Activated T-helper 1 cell treated with anti-CD3 and anti-CD28 coated beads, Interleukin-2, amount 50 U/mL, for 16 hours (primary cell): ENCODE measurements at regions not wholly inside any gene's neighbourhood (a gene's known extent, or its start where the extent isn't known, plus 50 kb on each side); places are given as distances from the start of the nearest gene placed in this dataset.

Source experiments
- DNase-seq, 2 donors: peaks; one replicate each; pipeline ENCODE4 v3.0.0-alpha.2; 2020; ENCODE audit warnings: low read depth in 1 of 2, low spot score in 1 of 2

GRCh38 chr12:98329589-98329988 is 185.8 kb upstream of the TMPO start:
- no peak for DNase-seq

DNA sequence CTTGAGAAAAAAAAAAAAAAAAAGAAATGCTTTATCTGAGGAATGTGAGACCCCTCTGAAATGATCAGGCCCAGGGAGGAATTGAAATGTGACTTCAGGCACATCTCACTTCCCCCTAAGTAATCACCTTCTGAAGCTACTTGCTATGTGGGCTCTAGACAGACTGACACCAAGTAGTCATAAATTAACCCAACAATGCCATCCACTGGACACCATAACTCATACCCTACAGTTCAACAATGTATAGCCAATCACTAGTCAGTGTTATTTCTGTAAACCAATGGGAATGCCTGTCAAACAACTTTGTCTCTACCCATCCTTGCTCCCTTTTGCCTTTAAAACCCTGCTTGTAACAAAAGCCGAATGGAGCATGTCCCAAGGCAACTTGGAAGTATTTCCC is 182.7 kb upstream of the TMPO start:
- no peak for DNase-seq

DNA sequence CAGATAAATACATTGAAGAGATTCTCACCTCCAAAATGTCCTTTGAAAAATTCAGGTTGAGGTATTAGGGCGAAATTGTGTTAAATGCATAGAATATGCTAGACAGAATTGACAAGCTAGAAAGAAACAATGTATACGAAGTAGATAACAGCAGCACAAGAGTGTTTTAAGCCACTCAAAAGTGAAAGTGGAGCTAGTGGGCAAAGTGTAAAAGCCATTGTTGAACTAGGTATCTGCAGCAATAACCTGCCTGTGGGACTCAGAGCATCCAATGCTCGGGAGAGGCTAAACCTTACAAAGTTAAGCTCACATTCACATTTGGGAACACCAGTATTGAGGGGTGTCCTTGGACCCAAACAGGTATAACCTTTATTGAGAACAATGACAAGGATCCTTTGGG is 180.6 kb upstream of the TMPO start:
- no peak for DNase-seq

DNA sequence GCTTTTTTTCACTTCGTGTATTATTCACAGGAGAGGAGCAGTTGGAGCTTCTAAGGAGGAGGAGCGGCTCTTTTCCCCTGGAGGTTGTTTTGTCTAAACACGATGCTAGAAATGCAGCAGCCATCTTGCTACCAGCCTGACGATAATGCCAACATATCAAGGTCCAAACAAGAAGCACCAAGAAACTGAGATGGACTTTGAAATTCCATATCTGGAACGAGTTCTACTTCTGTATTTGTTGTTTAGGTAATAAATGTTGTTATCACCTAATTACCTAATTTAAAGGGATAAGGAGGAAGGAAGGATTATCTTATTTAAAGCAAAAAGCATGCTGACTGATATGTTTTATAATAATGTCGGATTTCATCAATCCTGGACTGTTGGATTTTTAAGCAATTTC is 174.4 kb upstream of the TMPO start:
- no peak for DNase-seq

- DNase-seq, result no peak
These were observed 173.7 kb upstream of the TMPO start for GRCh38 chr12:98341732-98342131.

DNA sequence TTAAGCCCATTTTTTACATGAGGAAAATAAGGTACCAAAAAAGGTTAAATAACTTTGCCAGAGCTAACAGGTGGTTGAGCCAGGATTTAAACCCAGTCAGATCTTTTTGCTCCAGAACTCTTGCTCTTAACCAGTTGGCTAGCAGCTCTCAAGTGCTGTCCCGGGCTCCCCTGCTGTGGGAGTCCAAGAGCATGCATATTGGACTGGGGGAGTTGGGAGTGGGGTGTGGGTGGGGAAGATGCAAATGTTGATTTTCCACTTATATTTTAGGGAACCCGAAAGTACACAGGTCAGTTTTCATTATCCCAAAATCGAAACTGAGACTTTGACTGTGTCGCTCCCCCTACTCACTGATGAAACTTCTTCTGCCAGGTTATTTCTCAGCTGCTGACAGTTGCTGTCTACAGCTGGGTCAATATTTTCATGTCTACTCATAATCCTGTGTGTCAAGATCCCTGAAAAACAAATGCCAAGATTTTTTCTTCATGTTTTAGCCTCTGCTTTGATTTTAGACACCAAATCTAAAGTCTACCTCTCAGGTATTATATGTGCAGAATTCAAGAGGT is 172.3 kb upstream of the TMPO start:
- DNase-seq, result no peak

DNA sequence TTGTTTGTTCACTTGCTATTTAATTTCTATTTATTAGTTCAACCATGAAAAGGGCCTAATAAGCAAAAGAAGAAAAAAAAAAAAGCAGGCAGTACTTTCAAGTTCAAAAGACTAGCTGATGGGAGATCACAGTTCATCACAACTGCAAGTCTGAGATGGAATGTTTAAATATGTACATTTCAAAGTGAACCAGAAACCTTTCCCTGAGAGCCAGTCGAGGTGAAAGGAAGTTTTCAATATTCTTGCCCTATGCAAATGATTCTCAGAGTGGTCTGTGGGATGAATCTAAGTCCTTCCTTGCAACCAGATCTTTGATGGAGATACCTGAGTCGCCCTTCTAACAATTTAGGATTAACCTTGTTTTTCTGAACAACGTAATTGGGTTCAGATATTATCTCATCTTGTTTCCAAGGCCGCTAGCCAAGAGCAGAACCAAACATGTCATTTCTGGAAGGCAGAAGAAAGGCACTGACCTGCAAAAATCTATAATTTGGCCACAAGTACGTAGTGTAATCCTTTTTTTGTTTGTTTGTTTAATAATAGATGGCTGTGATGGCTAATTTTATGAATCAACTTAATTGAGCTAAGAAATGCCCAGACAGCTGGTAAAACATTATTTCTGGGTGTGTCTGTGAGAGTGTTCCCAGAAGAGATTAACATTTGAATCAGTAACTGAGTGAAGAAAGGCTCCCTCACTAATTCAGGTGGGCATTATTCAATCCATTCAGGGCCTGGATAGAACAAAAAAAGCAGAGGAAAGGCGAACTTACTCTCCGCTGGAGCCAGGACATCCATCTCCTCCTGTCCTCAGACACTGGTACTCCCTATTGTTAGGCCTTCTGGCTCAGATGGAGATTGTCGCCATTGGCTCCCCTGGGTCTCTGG is 171.1 kb upstream of the TMPO start:
- no peak for DNase-seq

DNA sequence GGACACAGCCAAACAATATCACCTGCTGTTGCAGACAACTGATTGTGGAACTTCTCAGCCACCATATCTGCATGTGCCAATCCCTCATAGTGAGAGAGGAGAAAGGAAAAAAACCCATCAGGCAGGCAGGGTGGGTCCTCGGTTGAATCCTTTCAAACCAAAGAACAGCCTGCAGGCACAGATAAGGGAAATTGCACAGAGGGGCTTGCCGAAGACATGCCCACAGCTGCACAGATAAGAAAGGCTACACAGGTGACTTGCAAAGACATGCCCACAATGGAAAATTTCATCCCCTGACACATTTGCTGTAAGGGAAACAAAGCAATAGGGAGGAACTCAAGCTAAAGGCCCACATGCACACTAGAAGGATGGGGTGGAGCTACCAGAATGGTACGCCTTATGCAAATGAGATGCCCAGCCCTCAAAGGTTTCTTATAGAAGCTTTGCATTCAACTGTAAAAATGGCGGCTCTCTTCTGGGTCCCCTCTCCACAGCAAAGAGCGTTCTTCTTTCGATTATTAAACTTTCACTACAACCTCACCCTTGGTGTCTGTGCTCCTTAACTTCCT is 170.0 kb upstream of the TMPO start:
- no peak for DNase-seq

- DNase-seq, result no peak
These were observed 164.3 kb upstream of the TMPO start for GRCh38 chr12:98351089-98351488.

DNA sequence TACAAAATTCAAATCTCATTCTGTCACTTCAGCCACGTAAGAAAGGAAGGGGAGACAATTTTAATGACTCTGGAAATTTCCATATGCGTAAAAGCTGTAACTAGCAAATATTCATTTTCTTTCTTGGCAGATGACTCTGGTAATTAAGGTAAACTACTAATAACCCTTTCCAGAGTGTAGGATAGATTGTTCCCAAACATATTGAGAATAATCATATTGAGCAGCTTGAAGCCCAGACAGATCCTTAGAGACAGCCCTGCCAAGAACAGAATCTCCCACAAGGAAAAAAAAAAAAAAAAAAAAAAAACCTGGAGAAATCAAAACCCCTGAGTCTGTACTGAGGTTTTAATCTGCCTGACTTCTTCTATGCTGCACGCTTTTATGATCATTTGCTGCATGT is 163.6 kb upstream of the TMPO start:
- DNase-seq, result no peak

- DNase-seq, result no peak
These were observed 163.1 kb upstream of the TMPO start for GRCh38 chr12:98352218-98352811.

DNA sequence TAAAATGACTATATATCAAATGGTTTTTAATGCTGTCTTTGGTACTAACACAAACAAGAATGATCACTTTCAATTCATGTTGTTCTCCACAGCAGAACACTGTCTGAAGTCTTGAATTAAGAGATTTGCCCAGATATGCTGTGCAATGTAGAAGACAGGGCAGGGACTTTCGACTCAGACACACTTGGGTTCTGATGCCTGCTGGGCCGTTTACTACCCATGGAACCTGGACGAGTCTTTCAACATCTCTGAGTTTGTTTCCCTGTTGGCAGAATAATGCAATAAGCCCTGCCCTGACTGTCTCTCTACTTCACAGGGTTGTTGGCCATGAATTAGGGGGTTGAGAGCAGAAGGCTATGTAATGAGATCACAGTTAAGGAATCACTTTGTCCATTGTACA is 162.6 kb upstream of the TMPO start:
- DNase-seq, result no peak

DNA sequence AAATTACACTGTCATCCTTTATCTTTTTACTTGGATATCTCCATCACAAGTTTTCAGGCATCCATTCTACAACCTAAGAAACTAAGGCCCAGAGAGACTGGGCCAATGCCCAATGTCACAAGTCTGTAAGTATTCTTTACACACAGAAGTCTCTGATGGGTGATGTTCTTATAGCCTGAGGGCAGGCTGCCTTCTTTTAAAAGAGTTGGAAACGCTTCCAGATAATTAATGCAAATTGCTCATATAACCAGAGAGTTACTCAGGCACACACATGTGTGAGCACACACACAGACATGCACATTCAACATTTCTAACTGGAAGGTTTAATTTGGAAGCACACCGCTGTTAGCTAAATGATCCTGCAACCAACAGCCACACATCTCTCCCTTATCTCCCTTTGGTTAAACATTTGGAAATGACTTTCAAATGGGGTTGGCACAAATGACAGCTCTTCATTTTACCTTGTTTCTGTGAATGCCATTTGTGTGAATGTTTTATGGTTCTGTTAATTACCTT is 160.8 kb upstream of the TMPO start:
- DNase-seq, result no peak

DNA sequence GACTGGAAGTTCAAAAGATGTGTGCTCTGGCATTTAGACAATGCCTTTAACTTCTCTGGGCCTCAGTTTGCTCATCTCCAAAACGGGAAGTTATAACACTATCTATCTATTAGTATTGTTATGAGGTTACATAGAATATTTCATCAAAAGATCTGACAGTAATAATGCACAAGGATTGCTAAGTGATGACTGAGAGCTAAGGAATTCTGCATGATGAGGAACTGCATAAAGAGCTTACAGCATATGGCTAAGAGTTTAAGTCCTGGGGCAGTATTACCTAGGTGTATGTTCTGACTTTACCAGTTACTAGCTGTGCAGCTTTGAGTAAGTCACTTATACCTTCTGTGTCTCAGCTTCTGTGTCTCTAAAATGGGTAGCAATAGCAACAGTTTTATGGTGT is 160.1 kb upstream of the TMPO start:
- DNase-seq, result no peak

- DNase-seq, result no peak
These were observed 159.5 kb upstream of the TMPO start for GRCh38 chr12:98355933-98356332.

- no peak for DNase-seq
These were observed 157.2 kb upstream of the TMPO start for GRCh38 chr12:98358144-98358543.

DNA sequence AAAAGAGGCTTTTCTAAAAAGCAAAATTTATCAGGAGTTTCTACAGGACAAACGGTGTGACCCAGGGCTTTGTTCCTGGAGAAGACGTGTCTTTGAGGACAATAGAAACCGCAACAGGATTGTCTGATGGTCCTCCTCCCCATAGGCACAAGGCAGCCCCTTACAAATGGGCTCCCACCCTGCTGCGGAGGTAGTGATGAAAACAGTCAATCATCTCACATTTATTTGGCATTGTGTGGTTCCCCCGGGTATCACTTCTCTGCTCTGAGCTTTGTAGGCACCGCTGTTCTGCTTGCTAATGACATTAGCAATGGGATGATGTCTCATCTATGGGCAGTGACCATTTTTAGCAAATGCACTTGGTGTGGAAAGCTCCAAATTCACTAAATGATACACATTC is 155.5 kb upstream of the TMPO start:
- no peak for DNase-seq

- no peak for DNase-seq
These were observed 155.0 kb upstream of the TMPO start for GRCh38 chr12:98360401-98360800.

- no peak for DNase-seq
These were observed 145.8 kb upstream of the TMPO start for GRCh38 chr12:98369581-98369980.

- DNase-seq, result no peak
These were observed 144.4 kb upstream of the TMPO start for GRCh38 chr12:98370976-98371375.

- DNase-seq, result no peak
These were observed 144.0 kb upstream of the TMPO start for GRCh38 chr12:98371419-98371818.
